ENCODE measurements at regions not wholly inside any gene's neighbourhood (a gene's known extent, or its start where the extent isn't known, plus 50 kb on each side); places are given as distances from the start of the nearest gene placed in this dataset.

GRCh38 chr1:30378003-30378596 lies 345.3 kb downstream of the MATN1 start:
- WGBS (ENCODE audit: insufficient coverage), result 95% methylated on average over 3 of the region's 10 CpGs
- Histone ChIP-seq H3K27ac (ENCODE audit: low read length) (no peak overlapping the region), H3K36me3 (ENCODE audit: control insufficient read depth, insufficient read depth, low read length) (no peaks in the 10 kb centered on the region), H3K9me3 (replicated peaks; ENCODE audit: control insufficient read depth, low read depth, low read length) (no peaks in the 10 kb centered on the region), H3K4me3 (ENCODE audit: low read length) (no peak overlapping the region), H3K4me1 (ENCODE audit: control insufficient read depth, insufficient read depth, low read length) (peaks cover 16% of the 10 kb centered on the region), H3K27me3 (ENCODE audit: control insufficient read depth, insufficient read depth, low read length) (peaks cover 29% of the 10 kb centered on the region)
- DNase-seq, result no peak

- peak; percentile 24 for DNase-seq
- WGBS (ENCODE audit: insufficient coverage), result 32% methylated on average over 8 of the region's 11 CpGs
- Histone ChIP-seq H3K9me3 (replicated peaks; ENCODE audit: control insufficient read depth, low read depth, low read length) (no peaks in the 10 kb centered on the region), H3K36me3 (ENCODE audit: control insufficient read depth, insufficient read depth, low read length) (no peaks in the 10 kb centered on the region), H3K4me3 (ENCODE audit: low read length) (no peak overlapping the region), H3K4me1 (ENCODE audit: control insufficient read depth, insufficient read depth, low read length) (peaks cover 16% of the 10 kb centered on the region), H3K27me3 (ENCODE audit: control insufficient read depth, insufficient read depth, low read length) (peaks cover 29% of the 10 kb centered on the region), H3K27ac (ENCODE audit: low read length) (no peak overlapping the region)
Observed at GRCh38 chr1:30377230-30378002, 346.0 kb downstream of the MATN1 start.

- peaks cover 31% of the 10 kb centered on the region for H3K27me3 ChIP-seq (ENCODE audit: control insufficient read depth, insufficient read depth, low read length)
- no peak overlapping the region for H3K27ac ChIP-seq (ENCODE audit: low read length)
- DNase-seq, result no peak
- no peaks in the 10 kb centered on the region for H3K36me3 ChIP-seq (ENCODE audit: control insufficient read depth, insufficient read depth, low read length)
- 54% methylated on average over 5 of the region's 7 CpGs for WGBS (ENCODE audit: insufficient coverage)
- H3K4me1 ChIP-seq (ENCODE audit: control insufficient read depth, insufficient read depth, low read length), result peaks cover 16% of the 10 kb centered on the region
- no peak overlapping the region for H3K4me3 ChIP-seq (ENCODE audit: low read length)
- H3K9me3 ChIP-seq (replicated peaks; ENCODE audit: control insufficient read depth, low read depth, low read length), result no peaks in the 10 kb centered on the region
Observed at GRCh38 chr1:30376054-30376697, 347.2 kb downstream of the MATN1 start.

GRCh38 chr1:30375156-30375555 lies 348.2 kb downstream of the MATN1 start:
- 73% methylated on average over 2 of the region's 7 CpGs for WGBS (ENCODE audit: insufficient coverage)
- peaks cover 16% of the 10 kb centered on the region for H3K4me1 ChIP-seq (ENCODE audit: control insufficient read depth, insufficient read depth, low read length)
- no peak overlapping the region for H3K27ac ChIP-seq (ENCODE audit: low read length)
- H3K27me3 ChIP-seq (ENCODE audit: control insufficient read depth, insufficient read depth, low read length), result peaks cover 31% of the 10 kb centered on the region
- DNase-seq, result no peak
- H3K9me3 ChIP-seq (replicated peaks; ENCODE audit: control insufficient read depth, low read depth, low read length), result no peaks in the 10 kb centered on the region
- no peak overlapping the region for H3K4me3 ChIP-seq (ENCODE audit: low read length)
- no peaks in the 10 kb centered on the region for H3K36me3 ChIP-seq (ENCODE audit: control insufficient read depth, insufficient read depth, low read length)

- Histone ChIP-seq H3K36me3 (ENCODE audit: control insufficient read depth, insufficient read depth, low read length) (no peaks in the 10 kb centered on the region), H3K4me1 (ENCODE audit: control insufficient read depth, insufficient read depth, low read length) (peaks cover 12% of the 10 kb centered on the region), H3K27ac (ENCODE audit: low read length) (no peak overlapping the region), H3K4me3 (ENCODE audit: low read length) (no peak overlapping the region), H3K9me3 (replicated peaks; ENCODE audit: control insufficient read depth, low read depth, low read length) (no peaks in the 10 kb centered on the region), H3K27me3 (ENCODE audit: control insufficient read depth, insufficient read depth, low read length) (peaks cover 31% of the 10 kb centered on the region)
- WGBS (ENCODE audit: insufficient coverage), result 76% methylated on average over 17 of the region's 20 CpGs
- DNase-seq, result no peak
Observed at GRCh38 chr1:30374400-30375070, 348.9 kb downstream of the MATN1 start.

GRCh38 chr1:30373471-30374399 lies 349.6 kb downstream of the MATN1 start:
- H3K27me3 ChIP-seq (ENCODE audit: control insufficient read depth, insufficient read depth, low read length), result peaks cover 24% of the 10 kb centered on the region
- H3K9me3 ChIP-seq (replicated peaks; ENCODE audit: control insufficient read depth, low read depth, low read length), result no peaks in the 10 kb centered on the region
- peaks cover 4% of the 10 kb centered on the region for H3K4me1 ChIP-seq (ENCODE audit: control insufficient read depth, insufficient read depth, low read length)
- no peaks in the 10 kb centered on the region for H3K36me3 ChIP-seq (ENCODE audit: control insufficient read depth, insufficient read depth, low read length)
- 79% methylated on average over 16 of the region's 25 CpGs for WGBS (ENCODE audit: insufficient coverage)
- no peak overlapping the region for H3K4me3 ChIP-seq (ENCODE audit: low read length)
- no peak overlapping the region for H3K27ac ChIP-seq (ENCODE audit: low read length)
- no peak for DNase-seq

- H3K4me3 ChIP-seq (ENCODE audit: low read length), result no peak overlapping the region
- peaks cover 16% of the 10 kb centered on the region for H3K27me3 ChIP-seq (ENCODE audit: control insufficient read depth, insufficient read depth, low read length)
- H3K9me3 ChIP-seq (replicated peaks; ENCODE audit: control insufficient read depth, low read depth, low read length), result no peaks in the 10 kb centered on the region
- DNase-seq, result no peak
- H3K27ac ChIP-seq (ENCODE audit: low read length), result no peak overlapping the region
- 38% methylated on average over 7 of the region's 7 CpGs for WGBS (ENCODE audit: insufficient coverage)
- no peaks in the 10 kb centered on the region for H3K36me3 ChIP-seq (ENCODE audit: control insufficient read depth, insufficient read depth, low read length)
- H3K4me1 ChIP-seq (ENCODE audit: control insufficient read depth, insufficient read depth, low read length), result peaks cover 2% of the 10 kb centered on the region
Observed at GRCh38 chr1:30372792-30373433, 350.5 kb downstream of the MATN1 start.

- no peaks in the 10 kb centered on the region for H3K36me3 ChIP-seq (ENCODE audit: control insufficient read depth, insufficient read depth, low read length)
- H3K4me1 ChIP-seq (ENCODE audit: control insufficient read depth, insufficient read depth, low read length), result no peaks in the 10 kb centered on the region
- H3K4me3 ChIP-seq (ENCODE audit: low read length), result no peak overlapping the region
- H3K9me3 ChIP-seq (replicated peaks; ENCODE audit: control insufficient read depth, low read depth, low read length), result no peaks in the 10 kb centered on the region
- no CpG with 5 or more reads among the region's 7 CpGs for WGBS (ENCODE audit: insufficient coverage)
- no peak for DNase-seq
- H3K27me3 ChIP-seq (ENCODE audit: control insufficient read depth, insufficient read depth, low read length), result peaks cover 13% of the 10 kb centered on the region
- H3K27ac ChIP-seq (ENCODE audit: low read length), result no peak overlapping the region
Observed at GRCh38 chr1:30371888-30372791, 351.2 kb downstream of the MATN1 start.
